Erythroblast (primary cell): ENCODE measurements at regions not wholly inside any gene's neighbourhood (a gene's known extent, or its start where the extent isn't known, plus 50 kb on each side); places are given as distances from the start of the nearest gene placed in this dataset.

Experiments used
- DNase-seq, 2 experiments: peaks; one replicate each; lab custom pipeline; 2025; lab: John Stamatoyannopoulos, UW
- GATA1 ChIP-seq: IDR thresholded peaks from 2 replicates; pipeline ENCODE4 v1.6.1; 2011; ENCODE audit warnings: low read depth, mild to moderate bottlenecking, control low read depth, low read length, moderate library complexity
- POLR2A ChIP-seq: IDR thresholded peaks from 2 replicates; pipeline ENCODE4 v1.6.1; 2011; ENCODE audit warnings: mild to moderate bottlenecking, low read length

- no peak for TF ChIP-seq GATA1
- TF ChIP-seq POLR2A = no peak
- no peak for DNase-seq
Measured at GRCh38 chr4:166622425-166622977, 611.8 kb downstream of the SPOCK3 start.

- no peak for DNase-seq
- no peak for TF ChIP-seq GATA1
- TF ChIP-seq POLR2A = no peak
Measured at GRCh38 chr4:166625018-166625637, 609.2 kb downstream of the SPOCK3 start.

- no peak for TF ChIP-seq POLR2A
- TF ChIP-seq GATA1 = no peak
- DNase-seq = no peak
Measured at GRCh38 chr4:166628454-166628853, 605.8 kb downstream of the SPOCK3 start.

- no peak for TF ChIP-seq POLR2A
- no peak for TF ChIP-seq GATA1
- DNase-seq = no peak
Measured at GRCh38 chr4:166635367-166635766, 598.9 kb downstream of the SPOCK3 start.

GRCh38 chr4:166637816-166638215 lies 596.5 kb downstream of the SPOCK3 start:
- TF ChIP-seq GATA1 = no peak
- TF ChIP-seq POLR2A = no peak
- DNase-seq = no peak

- no peak for TF ChIP-seq POLR2A
- TF ChIP-seq GATA1 = no peak
- no peak for DNase-seq
Measured at GRCh38 chr4:166655231-166655630, 579.1 kb downstream of the SPOCK3 start.

GRCh38 chr4:166655705-166656104 lies 578.6 kb downstream of the SPOCK3 start:
- no peak for TF ChIP-seq GATA1
- no peak for TF ChIP-seq POLR2A
- no peak for DNase-seq

GRCh38 chr4:166657261-166657660 lies 577.0 kb downstream of the SPOCK3 start:
- no peak for DNase-seq
- TF ChIP-seq POLR2A = no peak
- no peak for TF ChIP-seq GATA1

- no peak for TF ChIP-seq POLR2A
- TF ChIP-seq GATA1 = no peak
- DNase-seq = no peak
Measured at GRCh38 chr4:166658585-166658984, 575.7 kb downstream of the SPOCK3 start.

- DNase-seq = no peak
- no peak for TF ChIP-seq POLR2A
- TF ChIP-seq GATA1 = no peak
Measured at GRCh38 chr4:166662266-166662843, 571.9 kb downstream of the SPOCK3 start.

GRCh38 chr4:166670341-166670740 lies 564.0 kb downstream of the SPOCK3 start:
- TF ChIP-seq GATA1 (no peak), POLR2A (no peak)
- DNase-seq = no peak

- TF ChIP-seq GATA1 (no peak), POLR2A (no peak)
- DNase-seq = no peak
Measured at GRCh38 chr4:166673911-166674310, 560.4 kb downstream of the SPOCK3 start.

- DNase-seq = no peak
- no peak for TF ChIP-seq GATA1
- no peak for TF ChIP-seq POLR2A
Measured at GRCh38 chr4:166675411-166675810, 558.9 kb downstream of the SPOCK3 start.

GRCh38 chr4:166680796-166681195 lies 553.5 kb downstream of the SPOCK3 start:
- DNase-seq = no peak
- TF ChIP-seq POLR2A (no peak), GATA1 (no peak)

- DNase-seq = no peak
- TF ChIP-seq GATA1 (no peak), POLR2A (no peak)
Measured at GRCh38 chr4:166682200-166682599, 552.1 kb downstream of the SPOCK3 start.
